GM19035 (cell line): ENCODE measurements at regions not wholly inside any gene's neighbourhood (a gene's known extent, or its start where the extent isn't known, plus 50 kb on each side); places are given as distances from the start of the nearest gene placed in this dataset.
"Not testable (repeated sequence)": the region's sequence is repeated elsewhere in the genome, so short reads cannot be mapped to it uniquely, and the experiment has no call there.

Experiments
- ATAC-seq: cut with Tn5 transposase; IDR thresholded peaks from one replicate; pipeline ENCODE4 v1.9.1; 2021; ENCODE audit not compliant: unreplicated experiment

DNA sequence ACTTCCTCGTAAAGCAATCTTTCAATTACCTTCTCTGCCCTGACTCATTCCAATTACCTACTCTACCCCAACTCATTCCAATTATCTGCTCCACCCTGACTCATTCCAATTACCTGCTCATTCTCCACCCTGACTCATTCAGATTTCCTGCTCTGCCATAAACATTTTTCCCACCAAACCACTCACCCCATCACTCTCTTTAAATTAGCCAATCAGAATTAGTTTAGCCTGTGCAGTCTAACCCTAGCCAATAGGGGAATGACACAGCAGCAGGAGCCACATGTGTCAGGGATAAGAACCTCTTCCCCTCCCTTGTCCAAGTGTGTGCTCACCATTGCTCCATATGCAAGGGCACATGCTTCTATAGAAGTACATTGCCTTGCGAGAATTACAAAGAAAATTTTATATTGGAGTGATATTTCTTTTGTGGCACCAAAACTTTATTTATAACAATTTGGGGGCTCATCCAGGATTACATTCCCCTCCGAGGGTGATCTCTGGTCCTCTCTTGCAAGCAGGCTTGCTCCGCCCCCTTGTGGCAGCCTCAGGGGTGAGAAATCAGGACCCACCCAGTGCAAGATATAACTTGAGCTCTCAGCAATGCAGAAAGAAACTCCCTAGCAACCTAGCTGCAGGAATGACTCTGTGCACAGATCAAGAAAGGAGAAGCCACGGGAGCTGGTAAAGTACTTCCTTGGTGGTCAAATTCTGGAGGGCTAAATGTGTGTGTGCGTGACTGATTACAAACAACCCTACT is 551.9 kb upstream of the EYS start:
- ATAC-seq: not testable (repeated sequence)

DNA sequence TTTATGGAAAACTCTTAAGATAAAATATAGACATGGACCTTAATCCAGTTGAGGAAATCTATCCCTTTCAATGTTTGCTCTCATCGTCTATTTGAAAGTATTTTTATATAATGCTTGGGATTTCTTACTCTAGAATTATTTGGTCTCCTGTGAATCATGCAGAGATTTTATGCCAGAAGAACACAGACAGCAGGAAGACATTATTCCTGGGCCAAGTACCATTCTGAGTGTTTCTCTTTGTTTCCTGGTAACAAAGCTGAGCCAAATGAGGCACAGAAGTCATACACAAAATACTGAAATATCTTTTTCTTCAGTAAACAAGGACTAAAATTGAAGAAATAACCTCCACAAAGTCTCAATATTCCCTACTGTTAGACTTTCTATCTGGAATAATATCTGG is 538.2 kb upstream of the EYS start:
- ATAC-seq: no peak

DNA sequence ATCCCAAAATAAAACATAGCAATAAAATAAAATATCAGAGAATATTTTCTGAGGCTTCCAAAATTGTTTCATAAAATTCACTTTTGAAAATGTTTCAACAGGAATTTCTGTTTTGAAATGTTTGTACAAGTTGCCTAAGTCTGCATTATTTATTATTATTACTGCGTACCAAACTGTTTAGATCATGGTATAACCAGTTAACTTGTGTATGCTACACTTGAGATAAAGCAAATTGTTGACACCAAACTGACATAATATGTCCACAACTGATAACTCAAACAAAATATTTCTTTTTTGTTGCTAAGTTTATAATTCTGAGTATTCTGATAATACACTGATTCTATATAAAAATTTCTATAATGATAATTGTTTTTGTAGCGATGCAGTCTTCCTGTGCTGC is 531.8 kb upstream of the EYS start:
- ATAC-seq: no peak

DNA sequence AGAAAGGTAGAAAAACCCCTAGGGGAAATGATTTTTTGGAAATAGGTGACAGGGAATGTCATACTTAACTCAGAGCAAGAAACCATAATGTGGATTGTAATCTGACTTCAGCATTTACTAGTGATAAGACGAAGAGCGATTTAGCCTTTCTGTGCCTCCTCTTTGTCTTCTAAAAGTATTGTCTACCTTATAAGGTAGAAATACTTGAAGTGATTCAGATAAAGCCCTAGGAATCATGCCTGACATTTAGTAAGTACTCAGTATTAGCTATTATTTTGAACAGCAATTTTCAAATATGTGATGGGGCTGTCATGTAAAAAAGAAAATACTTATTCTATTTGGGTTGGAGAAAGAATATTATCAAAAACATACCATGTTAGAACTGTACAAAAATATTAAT is 525.9 kb upstream of the EYS start:
- no peak for ATAC-seq

DNA sequence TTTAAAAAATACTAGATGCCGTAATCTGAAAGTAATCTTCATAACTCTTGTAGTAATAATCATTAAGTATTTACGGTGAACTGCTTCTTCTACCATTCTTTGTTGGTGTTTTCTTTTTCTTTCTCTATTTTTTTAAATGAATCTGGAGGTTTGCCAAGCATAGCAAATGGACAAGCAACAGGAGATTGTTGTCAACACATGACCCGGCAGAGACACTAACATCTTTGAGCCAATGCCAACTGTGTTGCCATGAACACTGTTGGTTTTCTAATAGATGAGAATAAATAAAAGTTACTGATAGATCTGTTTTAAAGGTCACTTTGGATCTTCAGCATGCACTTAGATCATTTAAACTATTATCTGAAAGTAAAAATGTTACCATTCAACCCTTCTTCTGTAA is 523.6 kb upstream of the EYS start:
- no peak for ATAC-seq

DNA sequence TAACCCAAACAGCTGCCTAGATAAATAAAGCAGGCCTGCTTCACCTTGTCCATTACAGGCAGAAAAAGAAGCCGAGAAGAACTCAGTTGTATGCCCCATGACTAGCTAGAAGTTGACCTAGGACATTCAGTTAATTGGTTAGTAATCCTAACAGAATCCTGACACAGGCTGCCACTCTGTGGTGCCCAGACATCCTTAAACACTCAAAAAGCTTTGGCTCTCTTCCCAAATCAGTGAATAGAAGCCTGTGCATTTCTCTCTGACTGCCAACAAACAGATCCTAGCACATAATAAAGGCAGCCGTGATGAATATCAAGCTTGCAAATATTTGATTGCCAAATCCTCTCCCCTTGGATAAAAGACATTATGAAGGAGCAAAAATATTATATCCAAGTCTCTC is 519.1 kb upstream of the EYS start:
- no peak for ATAC-seq

DNA sequence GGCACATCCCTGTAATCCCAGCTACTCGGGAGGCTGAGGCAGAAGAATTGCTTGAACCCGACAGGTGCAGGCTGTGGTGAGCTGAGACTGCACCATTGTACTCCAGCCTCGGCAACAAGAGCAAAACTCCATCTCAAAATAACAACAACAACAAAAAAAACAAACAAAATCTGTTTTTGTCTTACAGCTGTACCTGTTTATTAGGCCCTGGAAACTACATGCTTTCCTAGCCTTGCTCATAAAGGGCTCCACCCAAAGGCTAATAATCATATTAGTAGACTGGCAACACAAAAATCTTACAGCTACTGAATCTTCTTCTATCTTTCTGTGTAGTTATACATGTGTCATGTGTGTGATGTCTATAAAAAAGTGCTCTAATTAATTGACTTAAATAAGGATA is 503.9 kb upstream of the EYS start:
- no peak for ATAC-seq

DNA sequence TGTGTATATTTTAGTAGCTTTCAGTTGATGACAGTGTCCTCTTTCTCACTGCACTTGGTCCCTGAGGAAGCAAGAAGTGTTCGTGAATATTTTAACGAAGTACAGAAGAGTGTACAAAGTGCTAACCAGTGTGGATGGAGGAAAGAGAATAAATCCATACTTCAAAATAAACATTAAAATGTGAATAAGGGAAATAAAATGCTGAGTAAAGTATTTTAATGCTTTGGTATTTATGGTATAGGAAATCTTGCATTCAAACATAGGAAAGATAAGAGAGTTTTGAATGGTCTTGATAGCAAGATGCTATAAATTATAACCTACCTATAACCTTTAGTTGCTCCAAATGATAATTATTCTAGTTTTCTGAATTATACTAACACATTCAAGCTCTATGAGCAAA is 493.4 kb upstream of the EYS start:
- no peak for ATAC-seq

DNA sequence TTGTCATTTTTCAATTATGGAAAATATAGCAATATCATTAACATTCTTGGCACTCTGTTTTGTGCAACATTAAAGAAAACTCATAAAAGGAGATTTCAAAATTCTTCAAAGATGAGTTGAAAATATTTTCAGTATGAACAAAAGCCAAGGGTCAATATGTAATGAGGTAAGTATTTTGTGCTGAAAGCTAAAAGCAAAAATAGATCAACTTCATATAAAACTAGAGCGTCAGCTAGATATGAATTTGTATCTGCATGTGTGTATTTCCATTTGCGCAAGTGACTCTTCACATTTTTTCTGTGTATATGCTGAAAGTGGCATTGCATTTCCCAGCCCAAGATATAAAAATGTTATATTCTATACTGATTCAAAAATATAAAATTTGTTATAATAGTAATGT is 492.1 kb upstream of the EYS start:
- no peak for ATAC-seq

DNA sequence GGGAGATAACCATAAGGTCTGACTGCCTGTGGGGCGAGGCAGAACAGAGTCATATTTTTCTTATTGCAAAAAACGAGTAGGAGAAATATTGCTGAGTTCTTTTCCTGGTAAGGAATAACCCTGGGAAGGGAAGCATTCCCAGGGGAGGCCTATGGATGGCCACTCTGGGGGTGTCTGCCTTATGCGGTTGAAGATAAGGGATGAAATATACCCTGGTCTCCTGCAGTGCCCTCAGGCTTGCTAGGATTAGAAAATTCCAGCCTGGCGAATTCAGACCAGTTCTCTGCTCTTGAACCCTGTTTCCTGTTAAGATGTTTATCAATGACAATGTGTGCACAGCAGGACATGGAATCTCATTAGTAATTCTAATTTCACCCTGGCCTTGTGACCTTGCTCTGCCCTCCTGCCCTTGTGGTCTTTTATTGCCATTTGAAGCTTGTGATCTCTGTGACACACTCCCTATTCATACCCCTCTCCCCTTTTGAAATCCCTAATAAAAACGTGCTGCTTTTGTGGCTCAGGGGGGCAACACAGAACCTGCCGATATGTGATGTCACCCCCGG is 491.1 kb upstream of the EYS start:
- no peak for ATAC-seq

DNA sequence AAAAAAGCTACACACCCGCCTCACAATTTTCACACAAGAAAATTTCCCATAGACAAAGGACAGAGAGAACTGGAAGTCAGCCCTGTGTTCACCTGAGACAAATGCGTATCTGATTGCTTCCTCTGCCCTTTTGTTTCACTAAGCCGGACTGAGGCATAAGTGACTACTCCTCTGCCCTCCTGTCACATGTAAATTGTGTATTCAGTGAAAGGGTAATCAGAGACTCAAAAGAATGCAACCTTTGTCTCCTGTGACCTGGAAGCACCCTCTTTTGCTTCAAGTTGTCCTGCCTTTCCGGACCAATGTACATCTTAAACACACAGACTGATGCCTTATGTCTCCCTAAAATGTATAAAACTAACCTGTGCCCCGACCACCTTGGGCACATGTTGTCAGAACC is 483.8 kb upstream of the EYS start:
- no peak for ATAC-seq

DNA sequence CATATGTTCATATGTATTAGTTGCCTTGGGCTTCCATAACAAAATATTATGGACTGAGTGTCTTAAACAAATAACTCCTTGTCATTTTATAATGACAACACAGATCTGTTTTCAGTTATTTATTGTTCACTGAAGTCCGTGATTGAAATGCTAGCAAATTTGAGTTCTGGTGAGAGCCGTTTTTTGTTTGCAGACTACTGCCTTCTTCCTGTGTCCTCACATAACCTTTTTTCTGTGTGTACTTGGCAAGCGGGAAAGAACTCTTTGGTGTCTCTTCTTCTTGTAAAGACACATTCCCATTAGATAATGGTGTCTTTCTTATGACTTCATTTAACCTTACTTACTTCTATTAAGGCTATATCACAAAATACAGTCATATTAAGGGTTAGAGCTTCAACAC is 482.9 kb upstream of the EYS start:
- no peak for ATAC-seq

DNA sequence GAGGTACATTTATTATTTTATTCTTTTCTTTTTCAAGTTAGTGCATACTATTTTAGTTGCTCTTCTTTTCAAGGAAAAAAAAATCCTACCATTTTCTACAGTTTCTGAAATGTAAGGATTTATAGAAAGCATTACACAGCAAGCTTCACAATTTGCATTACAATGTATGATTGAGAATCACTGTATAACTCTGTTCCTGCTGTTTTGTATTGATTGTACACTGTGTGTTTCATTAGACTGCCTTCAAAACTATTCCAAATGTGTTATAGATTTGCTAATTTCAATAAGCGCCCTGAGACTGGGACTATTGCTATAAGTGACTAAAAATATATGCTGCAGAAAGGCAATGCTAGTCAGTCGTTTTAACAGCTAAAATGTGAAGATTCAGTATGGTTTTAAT is 479.7 kb upstream of the EYS start:
- no peak for ATAC-seq

DNA sequence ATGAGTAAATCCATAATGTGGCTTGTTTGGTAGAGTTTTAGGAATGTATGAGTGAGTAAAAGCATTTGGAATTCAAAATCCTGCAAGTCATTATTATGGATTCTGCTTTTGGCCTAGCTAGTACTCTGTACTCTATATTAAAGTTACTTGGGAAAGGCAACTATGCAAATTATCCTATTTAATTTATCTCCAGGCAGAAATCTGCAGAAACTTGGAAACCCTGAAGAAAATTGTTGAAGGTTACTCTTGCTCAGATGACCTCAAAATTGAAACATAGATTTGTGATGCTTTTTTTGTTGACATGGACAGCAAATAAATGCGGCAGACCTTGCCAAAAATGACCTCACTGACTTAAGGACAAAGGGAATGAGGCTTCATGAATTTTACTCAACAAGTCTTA is 477.1 kb upstream of the EYS start:
- ATAC-seq: no peak

DNA sequence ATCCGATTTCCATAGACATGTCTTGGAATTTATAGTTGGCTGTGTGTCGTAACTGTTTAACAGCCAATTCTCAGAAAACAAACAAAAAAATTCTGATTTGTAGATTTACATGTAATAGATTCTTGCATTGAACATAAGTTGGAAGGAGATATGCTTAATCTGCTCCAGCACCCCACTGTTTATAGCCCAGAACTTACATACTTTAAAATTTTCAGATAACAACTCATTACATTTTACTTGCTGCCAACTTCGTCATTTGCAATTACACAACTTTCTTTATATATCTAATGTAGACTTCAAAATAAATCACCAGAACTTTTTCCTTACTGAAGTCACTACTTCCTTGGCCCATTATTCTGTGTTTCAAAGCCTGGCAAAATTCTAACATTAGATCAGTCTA is 472.3 kb upstream of the EYS start:
- no peak for ATAC-seq

DNA sequence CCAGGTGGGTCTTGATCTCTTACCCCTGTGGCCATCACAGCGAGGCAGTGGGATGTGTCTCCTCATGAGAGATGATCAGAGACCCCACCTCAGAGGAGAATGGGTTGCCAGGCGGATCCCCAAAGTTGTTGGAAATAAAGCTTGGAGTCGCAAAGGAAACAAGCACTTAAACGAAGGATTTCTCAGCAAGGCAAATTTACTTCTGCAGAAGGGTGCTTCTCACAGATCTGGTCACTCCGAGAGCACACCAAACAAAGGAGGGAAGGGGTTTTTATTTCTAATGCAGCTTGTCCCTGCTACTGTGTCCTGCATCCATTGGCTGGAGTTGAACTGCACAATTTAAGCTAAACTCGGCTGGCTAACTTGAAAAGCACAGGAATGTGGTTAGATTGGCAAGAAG is 466.6 kb upstream of the EYS start:
- no peak for ATAC-seq

DNA sequence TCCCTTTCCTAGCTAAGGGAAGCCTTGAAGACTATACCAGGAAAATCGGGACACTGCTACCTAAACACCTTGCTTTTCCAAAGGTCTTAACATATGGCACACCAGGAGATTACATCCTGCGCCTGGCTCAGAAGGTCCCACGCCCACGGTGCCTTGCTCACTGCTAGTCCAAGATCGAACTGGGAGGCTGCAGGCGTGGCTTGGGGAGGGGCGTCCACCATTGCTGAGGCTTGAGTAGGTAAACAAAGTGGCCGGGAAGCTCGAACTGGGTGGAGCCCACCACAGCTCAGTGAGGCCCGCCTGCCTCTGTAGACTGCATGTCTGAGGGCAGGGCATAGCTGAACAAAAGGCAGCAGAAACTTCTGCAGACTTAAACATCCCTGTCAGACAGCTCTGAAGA is 459.7 kb upstream of the EYS start:
- ATAC-seq: not testable (repeated sequence)

DNA sequence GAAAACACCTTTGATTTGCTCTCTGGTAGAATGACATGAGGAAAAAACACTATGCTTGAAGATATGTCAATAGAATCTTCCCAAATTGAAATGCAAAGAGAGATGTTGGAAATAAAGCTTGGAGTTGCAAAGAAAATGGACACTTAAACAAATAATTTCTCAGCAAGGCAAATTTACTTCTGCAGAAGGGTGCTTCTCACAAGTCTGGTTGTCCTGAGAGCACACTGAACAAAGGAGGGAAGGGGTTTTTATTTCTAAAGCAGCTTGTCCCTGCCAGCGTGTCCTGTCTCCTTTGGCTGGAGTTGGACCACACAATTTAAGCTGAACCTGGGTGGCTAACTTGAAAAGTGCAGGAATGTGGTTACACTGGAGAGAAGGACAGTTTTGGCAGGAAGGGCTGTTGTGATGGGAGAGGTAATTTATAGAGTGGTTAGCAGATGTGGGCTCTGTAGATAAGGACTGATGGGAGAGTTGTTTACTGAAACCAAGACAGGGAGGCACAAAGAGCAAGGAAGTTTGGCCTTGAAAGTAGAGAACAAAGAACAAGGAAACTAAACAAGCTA is 454.6 kb upstream of the EYS start:
- ATAC-seq: no peak

DNA sequence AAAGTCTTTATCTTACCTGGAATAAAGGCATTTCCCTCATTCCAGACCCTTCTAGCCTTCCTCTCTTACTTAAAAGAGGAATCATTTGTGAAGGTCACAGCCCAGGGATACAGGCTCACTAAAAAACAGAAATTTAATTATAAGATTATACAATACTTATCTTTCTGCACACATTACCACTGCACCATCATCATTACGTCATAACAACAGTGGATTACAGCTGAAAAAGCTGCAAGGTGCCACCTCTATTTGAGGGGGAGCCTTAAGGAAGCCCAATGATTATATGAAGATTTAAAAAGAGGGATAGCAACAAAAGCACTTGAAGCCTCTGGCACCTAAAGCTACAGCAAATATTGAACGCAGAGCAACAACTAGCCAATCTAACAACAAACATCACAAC is 452.9 kb upstream of the EYS start:
- ATAC-seq: no peak

DNA sequence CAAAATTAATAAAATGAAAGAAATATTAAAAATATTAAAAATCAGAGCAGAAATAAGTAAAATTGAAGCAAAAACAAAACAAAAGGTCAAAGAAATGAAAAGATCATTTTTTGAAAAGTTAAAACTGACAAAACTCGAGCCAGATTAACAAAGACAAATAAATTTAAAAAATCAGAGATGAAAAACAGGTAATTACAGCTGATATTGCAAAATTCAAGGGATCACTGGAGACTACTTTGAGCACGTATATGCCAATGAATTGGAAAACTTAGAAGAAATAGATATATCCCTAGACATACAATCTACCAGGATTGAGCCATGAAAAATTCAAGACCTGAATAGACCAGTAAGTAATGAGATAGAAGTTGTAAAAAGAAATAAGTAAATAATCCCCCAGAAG is 446.2 kb upstream of the EYS start:
- no peak for ATAC-seq

DNA sequence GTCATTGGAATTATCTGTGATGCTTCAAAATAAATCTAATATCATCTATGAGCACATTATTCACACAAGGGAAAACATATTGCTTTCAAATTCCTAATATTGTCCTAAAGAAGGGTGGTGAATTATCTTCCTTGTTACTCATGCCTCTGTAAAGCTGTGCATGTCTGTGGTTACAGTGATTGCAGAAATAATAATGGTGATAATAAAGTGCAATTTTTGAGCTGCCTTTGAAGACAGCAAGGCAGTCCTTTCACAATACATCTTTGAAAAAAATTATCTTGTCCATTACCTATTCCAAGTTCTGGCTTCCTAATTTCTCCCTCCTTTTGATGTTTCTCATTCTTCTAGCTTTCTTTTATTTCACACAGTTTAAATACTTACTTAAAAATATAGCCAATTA is 442.1 kb upstream of the EYS start:
- ATAC-seq: no peak

DNA sequence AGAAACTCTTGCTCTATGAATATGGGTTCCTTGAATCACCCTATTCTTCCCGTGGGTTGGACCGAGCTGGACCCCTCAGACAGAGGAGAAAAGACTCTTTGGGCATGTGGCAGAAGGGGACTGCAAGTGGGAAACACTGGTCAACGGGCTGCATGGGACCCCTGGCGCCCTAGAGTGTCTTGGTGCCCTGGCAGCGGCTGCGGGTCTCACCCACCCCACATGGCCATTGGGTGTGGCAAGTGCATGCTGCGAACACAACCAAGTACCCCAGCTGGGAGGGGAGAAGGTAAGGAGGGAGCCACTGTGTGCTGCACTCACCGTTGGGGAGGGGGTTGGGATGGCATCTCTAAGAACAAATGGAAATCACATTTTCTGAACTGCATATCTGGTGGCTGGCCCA is 438.8 kb upstream of the EYS start:
- ATAC-seq: no peak

DNA sequence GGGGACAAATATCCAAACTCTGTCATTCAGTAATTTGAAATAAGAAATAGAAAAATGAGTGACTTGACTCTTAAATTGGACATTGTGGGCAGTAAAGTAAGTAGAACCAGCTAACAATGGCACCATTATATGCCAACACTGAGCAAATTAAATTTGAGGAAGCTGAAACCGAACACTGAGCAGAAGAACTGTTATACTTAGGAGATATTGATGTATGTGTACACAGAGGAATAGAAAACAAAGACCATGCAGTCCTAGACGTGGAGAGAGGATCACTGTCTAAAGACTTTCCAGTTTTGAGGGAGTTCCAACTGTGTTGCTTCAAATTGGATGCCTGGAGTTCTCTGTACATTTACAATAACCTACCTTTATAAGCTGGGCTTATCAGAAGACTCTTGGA is 427.0 kb upstream of the EYS start:
- no peak for ATAC-seq
